Activated gamma-delta T cell treated with Interleukin-2 at 50 U/mL for 16 hours (primary cell): ENCODE measurements at regions not wholly inside any gene's neighbourhood (a gene's known extent, or its start where the extent isn't known, plus 50 kb on each side); places are given as distances from the start of the nearest gene placed in this dataset.

Source experiments
- DNase-seq: peaks from one replicate; pipeline ENCODE4 v3.0.0-alpha.2; 2020

- DNase-seq = no peak
Observed at GRCh38 chr21:27114111-27114510, 147.2 kb upstream of the ADAMTS5 start.

- no peak for DNase-seq
Observed at GRCh38 chr21:27112186-27112585, 145.3 kb upstream of the ADAMTS5 start.

- DNase-seq = no peak
Observed at GRCh38 chr21:27110956-27111355, 144.1 kb upstream of the ADAMTS5 start.

GRCh38 chr21:27108701-27109100, 141.8 kb upstream of the ADAMTS5 start:
- no peak for DNase-seq

- no peak for DNase-seq
Observed at GRCh38 chr21:27108228-27108627, 141.3 kb upstream of the ADAMTS5 start.

GRCh38 chr21:27104846-27105431, 138.1 kb upstream of the ADAMTS5 start:
- DNase-seq = no peak

- DNase-seq = no peak
Observed at GRCh38 chr21:27103768-27104167, 136.9 kb upstream of the ADAMTS5 start.

- no peak for DNase-seq
Observed at GRCh38 chr21:27101523-27101922, 134.6 kb upstream of the ADAMTS5 start.

- DNase-seq = no peak
Observed at GRCh38 chr21:27094184-27094948, 127.5 kb upstream of the ADAMTS5 start.

GRCh38 chr21:27086630-27087029, 119.7 kb upstream of the ADAMTS5 start:
- DNase-seq = no peak

GRCh38 chr21:27086186-27086585, 119.3 kb upstream of the ADAMTS5 start:
- no peak for DNase-seq

GRCh38 chr21:27085387-27085786, 118.5 kb upstream of the ADAMTS5 start:
- DNase-seq = no peak

- DNase-seq = no peak
Observed at GRCh38 chr21:27083144-27083543, 116.3 kb upstream of the ADAMTS5 start.

- no peak for DNase-seq
Observed at GRCh38 chr21:27082431-27083010, 115.6 kb upstream of the ADAMTS5 start.

- no peak for DNase-seq
Observed at GRCh38 chr21:27079636-27080240, 112.8 kb upstream of the ADAMTS5 start.

- DNase-seq = no peak
Observed at GRCh38 chr21:27078915-27079314, 112.0 kb upstream of the ADAMTS5 start.

GRCh38 chr21:27077501-27077900, 110.6 kb upstream of the ADAMTS5 start:
- no peak for DNase-seq

- no peak for DNase-seq
Observed at GRCh38 chr21:27076025-27076424, 109.1 kb upstream of the ADAMTS5 start.

GRCh38 chr21:27070861-27071670, 104.2 kb upstream of the ADAMTS5 start:
- DNase-seq = no peak

- no peak for DNase-seq
Observed at GRCh38 chr21:27068811-27069210, 101.9 kb upstream of the ADAMTS5 start.

- DNase-seq = no peak
Observed at GRCh38 chr21:27067226-27067625, 100.3 kb upstream of the ADAMTS5 start.

- no peak for DNase-seq
Observed at GRCh38 chr21:27062443-27062842, 95.6 kb upstream of the ADAMTS5 start.

- DNase-seq = no peak
Observed at GRCh38 chr21:27061770-27062169, 94.9 kb upstream of the ADAMTS5 start.
